Neural progenitor cell (in vitro differentiated cells): ENCODE measurements at regions not wholly inside any gene's neighbourhood (a gene's known extent, or its start where the extent isn't known, plus 50 kb on each side); places are given as distances from the start of the nearest gene placed in this dataset.

Experiments used
- DNase-seq: peaks from one replicate; pipeline ENCODE4 v3.0.0-alpha.2; 2016; ENCODE audit warnings: low spot score
- H2AFZ ChIP-seq: fragments of 200-600 bp; sonication (generic); replicated peaks from 2 replicates; pipeline ENCODE4 v1.6.1; 2016; ENCODE audit warnings: antibody characterized with exemption
- H3F3A ChIP-seq: fragments of 200-600 bp; sonication (generic); 2 replicates; pipeline ENCODE4 v1.6.1; 2016; ENCODE audit warnings: antibody characterized with exemption, low read depth
- H3K27ac ChIP-seq: fragments of 200-600 bp; sonication (generic); 2 replicates; pipeline ENCODE4 v1.5.1; 2016; ENCODE audit warnings: mild to moderate bottlenecking
- H3K27me3 ChIP-seq: fragments of 200-600 bp; sonication (generic); 2 replicates; pipeline ENCODE4 v1.6.1; 2016; ENCODE audit warnings: mild to moderate bottlenecking, moderate library complexity
- H3K36me3 ChIP-seq: fragments of 200-600 bp; sonication (generic); 2 replicates; pipeline ENCODE4 v1.5.1; 2016
- H3K4me1 ChIP-seq: fragments of 200-600 bp; sonication (generic); 2 replicates; pipeline ENCODE4 v1.6.1; 2016; ENCODE audit warnings: mixed run types
- H3K4me2 ChIP-seq: fragments of 200-600 bp; sonication (generic); 2 replicates; pipeline ENCODE4 v1.6.1; 2016
- H3K4me3 ChIP-seq: fragments of 200-600 bp; sonication (generic); 2 replicates; pipeline ENCODE4 v1.5.1; 2016
- H3K79me2 ChIP-seq: fragments of 200-600 bp; sonication (generic); 2 replicates; pipeline ENCODE4 v1.6.1; 2016; ENCODE audit warnings: low read depth
- H3K9ac ChIP-seq: fragments of 200-600 bp; sonication (generic); 2 replicates; pipeline ENCODE4 v1.6.1; 2016
- H3K9me3 ChIP-seq: fragments of 200-600 bp; sonication (generic); 2 replicates; pipeline ENCODE4 v1.5.1; 2016; ENCODE audit warnings: low read depth
- H4K20me1 ChIP-seq: fragments of 200-600 bp; sonication (generic); 2 replicates; pipeline ENCODE4 v1.6.1; 2016; ENCODE audit warnings: low read depth
- H3K27ac Mint-ChIP-seq: 3 replicates; pipeline ENCODE4 v1.8.0; 2021; ENCODE audit warnings: mixed read lengths
- H3K27me3 Mint-ChIP-seq: 2 replicates; pipeline ENCODE4 v1.8.0; 2022; ENCODE audit warnings: low read depth, mild to moderate bottlenecking, inconsistent platforms, moderate library complexity, mixed read lengths; ENCODE audit not compliant: insufficient read depth
- H3K36me3 Mint-ChIP-seq: 3 replicates; pipeline ENCODE4 v1.8.0; 2021; ENCODE audit warnings: mixed read lengths
- H3K4me1 Mint-ChIP-seq: 3 replicates; pipeline ENCODE4 v1.8.0; 2021; ENCODE audit warnings: mixed read lengths
- H3K4me3 Mint-ChIP-seq: 3 replicates; pipeline ENCODE4 v1.8.0; 2021; ENCODE audit warnings: mild to moderate bottlenecking, moderate library complexity, mixed read lengths
- H3K9me3 Mint-ChIP-seq: 3 replicates; pipeline ENCODE4 v1.8.0; 2020; ENCODE audit warnings: mixed read lengths
- CTCF ChIP-seq: fragments of 200-600 bp; sonication (generic); IDR thresholded peaks from 2 replicates; pipeline ENCODE4 v1.5.1; 2017; ENCODE audit warnings: antibody characterized with exemption, mild to moderate bottlenecking
- EZH2 ChIP-seq: fragments of 200-600 bp; sonication (generic); IDR thresholded peaks from 2 replicates; pipeline ENCODE4 v1.6.1; 2017; ENCODE audit warnings: antibody characterized with exemption, mild to moderate bottlenecking, moderate library complexity
- EZH2phosphoT487 ChIP-seq: fragments of 200-600 bp; sonication (generic); IDR thresholded peaks from 2 replicates; pipeline ENCODE4 v1.6.1; 2017; ENCODE audit warnings: antibody characterized with exemption

GRCh38 chr1:91600431-91601337 lies 100.0 kb downstream of the CDC7 start:
- no peak overlapping the region for H3K4me3 Mint-ChIP-seq
- Histone ChIP-seq H2AFZ (no peak overlapping the region), H3K4me1 (peaks cover 10% of the 10 kb centered on the region), H3K27me3 (no peaks in the 10 kb centered on the region), H3K9ac (no peak overlapping the region), H3K4me3 (no peak overlapping the region), H3K4me2 (no peak overlapping the region), H3K27ac (no peak overlapping the region), H3K79me2 (no peaks in the 10 kb centered on the region), H3F3A (no peaks in the 10 kb centered on the region), H3K9me3 (no peaks in the 10 kb centered on the region), H4K20me1 (no peaks in the 10 kb centered on the region), H3K36me3 (no peaks in the 10 kb centered on the region)
- H3K27me3 Mint-ChIP-seq: peaks cover 10% of the 10 kb centered on the region
- H3K27ac Mint-ChIP-seq: no peak overlapping the region
- H3K4me1 Mint-ChIP-seq: peaks cover 7% of the 10 kb centered on the region
- DNase-seq: no peak
- H3K36me3 Mint-ChIP-seq: no peaks in the 10 kb centered on the region
- no peak for TF ChIP-seq EZH2phosphoT487
- no peak for TF ChIP-seq EZH2
- no peak for TF ChIP-seq CTCF
- H3K9me3 Mint-ChIP-seq: no peaks in the 10 kb centered on the region

- Histone ChIP-seq H2AFZ (peak overlapping the region; percentile 34), H3K4me1 (peaks cover 10% of the 10 kb centered on the region)
- no peak overlapping the region for H3K4me3 Mint-ChIP-seq
Measured at GRCh38 chr1:91601554-91602376, 101.1 kb downstream of the CDC7 start.

GRCh38 chr1:91603409-91603808 lies 102.8 kb downstream of the CDC7 start:
- Histone ChIP-seq H3K79me2 (no peaks in the 10 kb centered on the region), H3K27ac (no peak overlapping the region), H4K20me1 (no peaks in the 10 kb centered on the region), H3K4me1 (peaks cover 10% of the 10 kb centered on the region), H3K27me3 (no peaks in the 10 kb centered on the region), H3K36me3 (no peaks in the 10 kb centered on the region), H3K4me3 (no peak overlapping the region), H3K9me3 (no peaks in the 10 kb centered on the region), H2AFZ (no peak overlapping the region), H3K9ac (no peak overlapping the region), H3K4me2 (no peak overlapping the region), H3F3A (no peaks in the 10 kb centered on the region)
- TF ChIP-seq EZH2 (no peak), CTCF (no peak), EZH2phosphoT487 (no peak)
- Mint-ChIP-seq H3K4me1 (peaks cover 13% of the 10 kb centered on the region), H3K27ac (no peak overlapping the region), H3K4me3 (no peak overlapping the region), H3K36me3 (no peaks in the 10 kb centered on the region), H3K9me3 (no peaks in the 10 kb centered on the region), H3K27me3 (peaks cover 9% of the 10 kb centered on the region)
- no peak for DNase-seq

More at GRCh38 chr1:91601554-91602376, 101.1 kb downstream of the CDC7 start:
- DNase-seq: no peak
- no peak overlapping the region for H3K9ac ChIP-seq
- no peaks in the 10 kb centered on the region for H3K9me3 ChIP-seq
- Mint-ChIP-seq H3K27ac (no peak overlapping the region), H3K36me3 (no peaks in the 10 kb centered on the region), H3K4me1 (peaks cover 12% of the 10 kb centered on the region), H3K27me3 (peaks cover 9% of the 10 kb centered on the region), H3K9me3 (no peaks in the 10 kb centered on the region)
- no peak overlapping the region for H3K27ac ChIP-seq
- H3F3A ChIP-seq: no peaks in the 10 kb centered on the region
- TF ChIP-seq EZH2phosphoT487 (no peak), EZH2 (no peak), CTCF (no peak)
- no peaks in the 10 kb centered on the region for H3K27me3 ChIP-seq
- H3K4me2 ChIP-seq: no peak overlapping the region
- no peaks in the 10 kb centered on the region for H3K36me3 ChIP-seq
- no peak overlapping the region for H3K4me3 ChIP-seq
- H4K20me1 ChIP-seq: no peaks in the 10 kb centered on the region
- H3K79me2 ChIP-seq: no peaks in the 10 kb centered on the region
